Endothelial cell of umbilical vein (primary cell): ENCODE measurements at regions not wholly inside any gene's neighbourhood (a gene's known extent, or its start where the extent isn't known, plus 50 kb on each side); places are given as distances from the start of the nearest gene placed in this dataset.

Experiments used
- BruUV-seq: library from RNA; stranded (reverse); fragments of 400-500 nt; replicated peaks from 2 replicates; lab custom pipeline; 2021; lab: Mats Ljungman, UMichigan
- CTCF ChIA-PET: fragments of 300-600, 350-600 bp; sonication (Branson Sonifier 250); formaldehyde crosslinking; loops from one replicate; lab custom pipeline; 2021; ENCODE audit warnings: antibody characterized with exemption, inconsistent platforms; lab: Charles Lee
- POLR2A ChIA-PET: fragments of 300-600, 350-600 bp; sonication (Branson Sonifier 250); formaldehyde crosslinking; loops from one replicate; lab custom pipeline; 2021; ENCODE audit warnings: antibody characterized with exemption, inconsistent platforms; lab: Charles Lee
- DNase-seq: peaks from one replicate; pipeline ENCODE4 v3.0.0-alpha.2; 2011; ENCODE audit warnings: low read depth, low spot score
- FAIRE-seq: peaks from 2 replicates; lab custom pipeline; 2011; peaks lifted over from hg19 to GRCh38; lab: Jason Lieb, UNC
- H2AFZ ChIP-seq: 2 replicates; pipeline ENCODE4 v1.6.0; 2012; ENCODE audit warnings: low read depth, low read length, control low read depth, inconsistent platforms
- H3K27ac ChIP-seq: 2 replicates; pipeline ENCODE4 v1.5.1; 2011; ENCODE audit warnings: low read depth, mild to moderate bottlenecking, control low read depth, low read length, moderate library complexity; ENCODE audit not compliant: insufficient read depth
- H3K27me3 ChIP-seq, 2 experiments: 2 replicates each; pipeline versions ENCODE4 v1.6.0 to v1.6.1; 2011; ENCODE audit warnings: low read length in 2 of 2, mixed read lengths in 1 of 2; ENCODE audit not compliant: control insufficient read depth in 2 of 2, insufficient read depth in 2 of 2
- H3K36me3 ChIP-seq, 2 experiments: 2 replicates in 1 of 2; 3 replicates in 1 of 2; pipeline ENCODE4 v1.5.1; 2011; ENCODE audit warnings: low read length in 2 of 2, mild to moderate bottlenecking in 1 of 2, moderate library complexity in 1 of 2; ENCODE audit not compliant: control insufficient read depth in 2 of 2, insufficient read depth in 2 of 2; ENCODE audit errors: extremely low read depth in 1 of 2
- H3K4me1 ChIP-seq: 3 replicates; pipeline ENCODE4 v1.5.1; 2011; ENCODE audit warnings: mild to moderate bottlenecking, low read length; ENCODE audit not compliant: control insufficient read depth, insufficient read depth; ENCODE audit errors: extremely low read depth
- H3K4me2 ChIP-seq: 2 replicates; pipeline ENCODE4 v1.6.1; 2011; ENCODE audit warnings: low read length, control low read depth, mixed read lengths; ENCODE audit not compliant: insufficient read depth
- H3K4me3 ChIP-seq, 3 experiments: fragments of 200-600 bp in 1 of 3; sonication (generic), shearing (Covaris generic) in 1 of 3; replicated peaks in 1 of 3; 2 replicates each; pipeline ENCODE4 v1.5.1; 2011 to 2016; ENCODE audit warnings: control low read depth in 3 of 3, low read length in 3 of 3, mild to moderate bottlenecking in 2 of 3, inconsistent platforms in 1 of 3, low read depth in 1 of 3, moderate library complexity in 1 of 3; ENCODE audit not compliant: insufficient read depth in 1 of 3
- H3K79me2 ChIP-seq: 2 replicates; pipeline ENCODE4 v1.6.0; 2012; ENCODE audit warnings: low read length, inconsistent platforms; ENCODE audit not compliant: control insufficient read depth, insufficient read depth
- H3K9ac ChIP-seq: replicated peaks from 2 replicates; pipeline ENCODE3; 2011; ENCODE audit warnings: low read length, control low read depth; ENCODE audit not compliant: insufficient read depth; ENCODE audit errors: extremely low read depth
- H3K9me1 ChIP-seq: replicated peaks from 3 replicates; pipeline ENCODE4 v1.6.0; 2011; ENCODE audit warnings: mild to moderate bottlenecking, low read length; ENCODE audit not compliant: control insufficient read depth, insufficient read depth; ENCODE audit errors: extremely low read depth
- H3K9me3 ChIP-seq: replicated peaks from 2 replicates; pipeline ENCODE4 v1.5.1; 2012; ENCODE audit warnings: low read length, inconsistent platforms; ENCODE audit not compliant: control insufficient read depth, insufficient read depth
- H4K20me1 ChIP-seq: replicated peaks from 2 replicates; pipeline ENCODE3; 2011; ENCODE audit warnings: mild to moderate bottlenecking, low read length; ENCODE audit not compliant: control insufficient read depth, insufficient read depth; ENCODE audit errors: extremely low read depth
- EZH2 ChIP-seq: IDR thresholded peaks from 2 replicates; pipeline ENCODE4 v1.6.1; 2012; ENCODE audit warnings: borderline replicate concordance, low read depth, mild to moderate bottlenecking, moderate library complexity, low read length, inconsistent platforms; ENCODE audit not compliant: severe bottlenecking
- FOS ChIP-seq: IDR thresholded peaks from 2 replicates; pipeline ENCODE4 v1.6.1; 2011; ENCODE audit warnings: mild to moderate bottlenecking, low read length, moderate library complexity, borderline replicate concordance; ENCODE audit not compliant: insufficient read depth
- GATA2 ChIP-seq: IDR thresholded peaks from 2 replicates; pipeline ENCODE4 v1.7.0; 2011; ENCODE audit warnings: low read depth, mild to moderate bottlenecking, moderate library complexity, mixed read lengths, low read length; ENCODE audit not compliant: insufficient read length, insufficient read depth
- JUN ChIP-seq: IDR thresholded peaks from 2 replicates; pipeline ENCODE4 v1.6.1; 2011; ENCODE audit warnings: borderline replicate concordance, low read depth; ENCODE audit not compliant: insufficient read length, insufficient read depth
- MYC ChIP-seq: IDR thresholded peaks from one replicate; pipeline ENCODE4 v1.6.1; 2011; ENCODE audit warnings: mild to moderate bottlenecking, low read depth, low read length
- POLR2A ChIP-seq: IDR thresholded peaks from 2 replicates; pipeline ENCODE4 v1.6.1; 2012; ENCODE audit warnings: low read depth, mild to moderate bottlenecking, control low read depth, low read length
- POLR2AphosphoS5 ChIP-seq: IDR thresholded peaks from 2 replicates; pipeline ENCODE4 v1.6.1; 2012; ENCODE audit warnings: low read depth, mild to moderate bottlenecking, control low read depth, low read length, moderate library complexity; ENCODE audit not compliant: insufficient read depth
- dilution Hi-C: fragments of 300-500 bp; cut with MboI; formaldehyde crosslinking; loops from one replicate; pipeline ENCODE4 v1.15.0; 2019; ENCODE audit warnings: low sequenced_read_pairs; ENCODE audit not compliant: extremely low pct_ligation_motif_present
- intact Hi-C: fragments of 100-400 bp; cut with micrococcal nuclease; formaldehyde crosslinking; loops from one replicate; pipeline ENCODE4 v1.10.0; 2022
- TF ChIP-seq, protein P1 (sequence below): IDR thresholded peaks from 2 replicates; pipeline ENCODE4 v1.6.1; 2011; ENCODE audit not compliant: insufficient read depth, insufficient read length
- TF ChIP-seq, protein P2 (sequence below), 2 donors: IDR thresholded peaks; 1 replicate in 1 of 2; 2 replicates in 1 of 2; pipeline ENCODE4 v1.5.1; 2011; ENCODE audit warnings: low read length in 2 of 2, mild to moderate bottlenecking in 2 of 2, moderate library complexity in 2 of 2, control low read depth in 1 of 2, inconsistent platforms in 1 of 2, low read depth in 1 of 2; ENCODE audit not compliant: insufficient read depth in 1 of 2; ENCODE audit errors: extremely low read depth in 1 of 2

DNA sequence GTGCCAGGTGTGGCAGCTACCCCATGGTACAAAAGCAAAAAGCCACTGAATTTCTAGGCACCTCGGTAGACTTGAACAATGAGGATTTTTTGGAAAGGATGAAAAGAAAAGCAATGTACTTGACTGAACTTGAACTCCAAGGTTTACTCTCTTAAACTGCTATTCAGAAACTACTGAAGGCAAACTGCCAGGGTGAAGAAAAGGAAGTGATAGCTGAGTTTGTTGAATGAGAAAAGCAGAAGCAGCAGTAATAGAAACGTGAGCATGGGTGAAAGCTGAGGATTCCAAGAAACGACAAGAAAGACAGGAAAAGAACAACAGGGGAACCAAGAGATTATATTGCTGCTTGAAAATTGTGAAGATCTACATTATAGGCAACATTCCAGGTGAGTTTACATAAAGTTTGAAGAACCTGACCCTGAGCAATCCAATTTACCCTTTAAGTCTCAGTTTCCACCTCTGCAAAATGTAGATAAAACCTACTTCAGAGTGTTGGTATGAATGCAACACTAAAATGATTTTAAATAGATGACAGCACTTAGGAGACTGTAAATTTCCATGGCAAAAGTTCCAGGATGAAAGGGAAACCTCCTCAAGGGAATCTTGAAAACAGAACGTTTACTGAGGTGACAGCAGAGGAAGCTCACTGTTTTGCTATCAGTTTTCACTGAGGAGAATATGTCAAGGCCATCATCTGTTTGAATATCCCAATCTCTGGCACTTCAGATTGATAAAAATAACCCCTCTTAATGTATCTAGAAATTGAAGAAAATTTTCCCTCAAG lies 245.8 kb downstream of the SPATA31D1 start:
- no peak for TF ChIP-seq MYC
- TF ChIP-seq, protein P1, sequence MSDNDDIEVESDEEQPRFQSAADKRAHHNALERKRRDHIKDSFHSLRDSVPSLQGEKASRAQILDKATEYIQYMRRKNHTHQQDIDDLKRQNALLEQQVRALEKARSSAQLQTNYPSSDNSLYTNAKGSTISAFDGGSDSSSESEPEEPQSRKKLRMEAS: no peak
- TF ChIP-seq, protein P2, sequence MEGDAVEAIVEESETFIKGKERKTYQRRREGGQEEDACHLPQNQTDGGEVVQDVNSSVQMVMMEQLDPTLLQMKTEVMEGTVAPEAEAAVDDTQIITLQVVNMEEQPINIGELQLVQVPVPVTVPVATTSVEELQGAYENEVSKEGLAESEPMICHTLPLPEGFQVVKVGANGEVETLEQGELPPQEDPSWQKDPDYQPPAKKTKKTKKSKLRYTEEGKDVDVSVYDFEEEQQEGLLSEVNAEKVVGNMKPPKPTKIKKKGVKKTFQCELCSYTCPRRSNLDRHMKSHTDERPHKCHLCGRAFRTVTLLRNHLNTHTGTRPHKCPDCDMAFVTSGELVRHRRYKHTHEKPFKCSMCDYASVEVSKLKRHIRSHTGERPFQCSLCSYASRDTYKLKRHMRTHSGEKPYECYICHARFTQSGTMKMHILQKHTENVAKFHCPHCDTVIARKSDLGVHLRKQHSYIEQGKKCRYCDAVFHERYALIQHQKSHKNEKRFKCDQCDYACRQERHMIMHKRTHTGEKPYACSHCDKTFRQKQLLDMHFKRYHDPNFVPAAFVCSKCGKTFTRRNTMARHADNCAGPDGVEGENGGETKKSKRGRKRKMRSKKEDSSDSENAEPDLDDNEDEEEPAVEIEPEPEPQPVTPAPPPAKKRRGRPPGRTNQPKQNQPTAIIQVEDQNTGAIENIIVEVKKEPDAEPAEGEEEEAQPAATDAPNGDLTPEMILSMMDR (IDR thresholded peaks at IDR 0.05; ENCODE audit: extremely low read depth in 1 of 2, insufficient read depth in 1 of 2, low read depth in 1 of 2, low read length in 2 of 2): no peak
- no peak for TF ChIP-seq GATA2
- TF ChIP-seq EZH2: no peak
- no peak for TF ChIP-seq POLR2A
- no peak for TF ChIP-seq JUN
- TF ChIP-seq POLR2AphosphoS5: no peak
- no peak for TF ChIP-seq FOS
- no peak for FAIRE-seq
- dilution Hi-C loops: no loop called here
- no peaks in the 10 kb centered on the region for H3K9me3 ChIP-seq
- H3K4me1 ChIP-seq: no peaks in the 10 kb centered on the region
- H3K27me3 ChIP-seq: no peaks in the 10 kb centered on the region
- H3K9me1 ChIP-seq: no peaks in the 10 kb centered on the region
- no peak overlapping the region for H2AFZ ChIP-seq
- no peak for DNase-seq
- no peak overlapping the region for H3K4me2 ChIP-seq
- no peak overlapping the region for H3K4me3 ChIP-seq
- intact Hi-C loops: no loop called here
- H3K9ac ChIP-seq: no peak overlapping the region
- no peak overlapping the region for H3K27ac ChIP-seq
- POLR2A ChIA-PET: no interaction called here
- no peaks in the 10 kb centered on the region for H4K20me1 ChIP-seq
- no peaks in the 10 kb centered on the region for H3K36me3 ChIP-seq
- no peaks in the 10 kb centered on the region for H3K79me2 ChIP-seq
- CTCF ChIA-PET: no interaction called here
- no TSS peak for BruUV-seq
